ENCODE measurements at regions not wholly inside any gene's neighbourhood (a gene's known extent, or its start where the extent isn't known, plus 50 kb on each side); places are given as distances from the start of the nearest gene placed in this dataset.

DNA sequence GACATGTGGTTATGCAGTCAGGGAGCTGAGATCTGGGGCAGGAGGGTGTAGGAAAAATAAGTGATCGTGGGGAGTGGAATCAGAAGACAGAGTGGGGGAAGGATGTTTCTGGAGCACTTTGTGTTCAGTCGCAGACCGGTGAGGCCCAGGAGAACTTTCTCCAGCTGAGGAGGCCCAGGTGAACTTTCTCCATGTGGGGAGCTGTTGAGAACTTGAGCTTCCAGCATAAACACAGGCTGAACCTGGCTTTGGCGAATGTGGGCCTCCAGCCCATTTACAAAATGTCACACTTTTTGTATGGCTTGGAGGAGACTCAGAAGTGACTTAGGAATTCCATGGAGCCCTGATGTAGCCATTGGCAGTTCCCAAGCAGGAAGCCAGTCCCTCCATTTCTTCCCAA is 108.5 kb downstream of the VAPA start:
- TF ChIP-seq, protein P1, sequence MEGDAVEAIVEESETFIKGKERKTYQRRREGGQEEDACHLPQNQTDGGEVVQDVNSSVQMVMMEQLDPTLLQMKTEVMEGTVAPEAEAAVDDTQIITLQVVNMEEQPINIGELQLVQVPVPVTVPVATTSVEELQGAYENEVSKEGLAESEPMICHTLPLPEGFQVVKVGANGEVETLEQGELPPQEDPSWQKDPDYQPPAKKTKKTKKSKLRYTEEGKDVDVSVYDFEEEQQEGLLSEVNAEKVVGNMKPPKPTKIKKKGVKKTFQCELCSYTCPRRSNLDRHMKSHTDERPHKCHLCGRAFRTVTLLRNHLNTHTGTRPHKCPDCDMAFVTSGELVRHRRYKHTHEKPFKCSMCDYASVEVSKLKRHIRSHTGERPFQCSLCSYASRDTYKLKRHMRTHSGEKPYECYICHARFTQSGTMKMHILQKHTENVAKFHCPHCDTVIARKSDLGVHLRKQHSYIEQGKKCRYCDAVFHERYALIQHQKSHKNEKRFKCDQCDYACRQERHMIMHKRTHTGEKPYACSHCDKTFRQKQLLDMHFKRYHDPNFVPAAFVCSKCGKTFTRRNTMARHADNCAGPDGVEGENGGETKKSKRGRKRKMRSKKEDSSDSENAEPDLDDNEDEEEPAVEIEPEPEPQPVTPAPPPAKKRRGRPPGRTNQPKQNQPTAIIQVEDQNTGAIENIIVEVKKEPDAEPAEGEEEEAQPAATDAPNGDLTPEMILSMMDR (IDR thresholded peaks at IDR 0.05; ENCODE audit: low read length), result no peak
- TF ChIP-seq EZH2 (optimal IDR thresholded peaks at IDR 0.05; ENCODE audit: low read depth, low read length), result no peak
- TF ChIP-seq EZH2phosphoT487 (IDR thresholded peaks at IDR 0.05; ENCODE audit: low read length), result no peak

Measured in MM.1S (cell line).